OCI-LY3 (cell line): ENCODE measurements at regions not wholly inside any gene's neighbourhood (a gene's known extent, or its start where the extent isn't known, plus 50 kb on each side); places are given as distances from the start of the nearest gene placed in this dataset.

Experiments used
- H2AFZ ChIP-seq: fragments of 200-600, 300-600 bp; shearing (Covaris generic); 2 replicates; pipeline ENCODE4 v1.6.0; 2014; ENCODE audit warnings: antibody characterized with exemption, low read depth, low read length
- H3K27ac ChIP-seq: fragments of 200-600, 300-600 bp; sonication (generic); 2 replicates; pipeline ENCODE4 v1.5.1; 2014; ENCODE audit warnings: mild to moderate bottlenecking, low read length, moderate library complexity, mixed read lengths
- H3K27me3 ChIP-seq: fragments of 200-600, 300-600 bp; sonication (generic); 2 replicates; pipeline ENCODE4 v1.6.1; 2014; ENCODE audit warnings: low read depth, low read length, mixed read lengths
- H3K36me3 ChIP-seq: fragments of 200-600, 300-600 bp; sonication (generic); replicated peaks from 2 replicates; pipeline ENCODE3; 2014; ENCODE audit warnings: low read depth, low read length, mixed read lengths
- H3K4me1 ChIP-seq: fragments of 300-600, 200-600 bp; sonication (generic); 2 replicates; pipeline ENCODE4 v1.6.1; 2014; ENCODE audit warnings: low read length, mixed read lengths
- H3K4me2 ChIP-seq: fragments of 200-600, 300-600 bp; sonication (generic); 2 replicates; pipeline ENCODE4 v1.6.1; 2014; ENCODE audit warnings: low read length, mixed read lengths
- H3K4me3 ChIP-seq: fragments of 300-600, 200-600 bp; sonication (generic); 2 replicates; pipeline ENCODE4 v1.5.1; 2014; ENCODE audit warnings: antibody characterized with exemption, mild to moderate bottlenecking, low read length, moderate library complexity
- H3K79me2 ChIP-seq: fragments of 300-600, 200-600 bp; shearing (Covaris generic); 2 replicates; pipeline ENCODE4 v1.6.1; 2014; ENCODE audit warnings: mild to moderate bottlenecking, low read length, mixed read lengths
- H3K9ac ChIP-seq: fragments of 300-600, 200-600 bp; shearing (Covaris generic); 2 replicates; pipeline ENCODE4 v1.6.0; 2014; ENCODE audit warnings: mild to moderate bottlenecking, low read length, moderate library complexity
- H3K9me3 ChIP-seq: fragments of 200-600, 300-600 bp; shearing (Covaris generic); 2 replicates; pipeline ENCODE4 v1.6.1; 2014; ENCODE audit warnings: low read length, mixed read lengths; ENCODE audit not compliant: insufficient read depth
- H4K20me1 ChIP-seq: fragments of 200-600, 300-600 bp; sonication (generic); 2 replicates; pipeline ENCODE4 v1.6.1; 2016; ENCODE audit warnings: low read length, mixed read lengths; ENCODE audit not compliant: insufficient read depth
- EZH2phosphoT487 ChIP-seq: fragments of 200-600 bp; shearing (Covaris generic); IDR thresholded peaks from 2 replicates; pipeline ENCODE4 v1.6.1; 2018; ENCODE audit warnings: antibody characterized with exemption, mixed run types, low read depth
- TF ChIP-seq, protein P1 (sequence below): fragments of 200-600, 300-600 bp; sonication (generic); IDR thresholded peaks from 2 replicates; pipeline ENCODE4 v1.5.1; 2014; ENCODE audit warnings: antibody characterized with exemption, low read length, low read depth

DNA sequence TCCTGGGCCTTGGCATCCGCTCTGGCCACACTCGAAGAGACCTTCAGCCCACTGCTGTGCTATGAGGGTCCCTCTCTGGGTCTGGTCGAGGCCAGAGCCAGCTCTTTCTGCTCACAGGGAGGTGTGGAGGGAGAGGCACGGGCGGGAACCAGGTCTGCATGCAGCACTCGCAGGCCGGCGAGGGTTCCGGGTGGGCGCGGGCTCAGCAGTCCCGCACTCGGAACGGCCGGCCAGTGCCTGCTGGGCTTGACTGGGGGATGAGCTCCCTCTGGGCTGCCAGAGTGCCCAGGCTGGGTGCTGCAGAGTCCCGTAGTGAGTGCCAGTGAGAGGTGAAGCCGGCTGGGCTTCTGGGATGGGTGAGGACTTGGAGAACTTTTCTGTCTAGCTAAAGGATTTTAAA is 882.7 kb downstream of the XPNPEP1 start:
- Histone ChIP-seq H3K9me3 (no peaks in the 10 kb centered on the region), H4K20me1 (no peaks in the 10 kb centered on the region), H2AFZ (no peak overlapping the region), H3K9ac (no peak overlapping the region), H3K79me2 (no peaks in the 10 kb centered on the region), H3K27ac (no peak overlapping the region), H3K4me1 (no peaks in the 10 kb centered on the region), H3K4me3 (no peak overlapping the region), H3K36me3 (no peaks in the 10 kb centered on the region), H3K27me3 (no peaks in the 10 kb centered on the region), H3K4me2 (no peak overlapping the region)
- TF ChIP-seq EZH2phosphoT487 = no peak
- TF ChIP-seq, protein P1, sequence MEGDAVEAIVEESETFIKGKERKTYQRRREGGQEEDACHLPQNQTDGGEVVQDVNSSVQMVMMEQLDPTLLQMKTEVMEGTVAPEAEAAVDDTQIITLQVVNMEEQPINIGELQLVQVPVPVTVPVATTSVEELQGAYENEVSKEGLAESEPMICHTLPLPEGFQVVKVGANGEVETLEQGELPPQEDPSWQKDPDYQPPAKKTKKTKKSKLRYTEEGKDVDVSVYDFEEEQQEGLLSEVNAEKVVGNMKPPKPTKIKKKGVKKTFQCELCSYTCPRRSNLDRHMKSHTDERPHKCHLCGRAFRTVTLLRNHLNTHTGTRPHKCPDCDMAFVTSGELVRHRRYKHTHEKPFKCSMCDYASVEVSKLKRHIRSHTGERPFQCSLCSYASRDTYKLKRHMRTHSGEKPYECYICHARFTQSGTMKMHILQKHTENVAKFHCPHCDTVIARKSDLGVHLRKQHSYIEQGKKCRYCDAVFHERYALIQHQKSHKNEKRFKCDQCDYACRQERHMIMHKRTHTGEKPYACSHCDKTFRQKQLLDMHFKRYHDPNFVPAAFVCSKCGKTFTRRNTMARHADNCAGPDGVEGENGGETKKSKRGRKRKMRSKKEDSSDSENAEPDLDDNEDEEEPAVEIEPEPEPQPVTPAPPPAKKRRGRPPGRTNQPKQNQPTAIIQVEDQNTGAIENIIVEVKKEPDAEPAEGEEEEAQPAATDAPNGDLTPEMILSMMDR = no peak

DNA sequence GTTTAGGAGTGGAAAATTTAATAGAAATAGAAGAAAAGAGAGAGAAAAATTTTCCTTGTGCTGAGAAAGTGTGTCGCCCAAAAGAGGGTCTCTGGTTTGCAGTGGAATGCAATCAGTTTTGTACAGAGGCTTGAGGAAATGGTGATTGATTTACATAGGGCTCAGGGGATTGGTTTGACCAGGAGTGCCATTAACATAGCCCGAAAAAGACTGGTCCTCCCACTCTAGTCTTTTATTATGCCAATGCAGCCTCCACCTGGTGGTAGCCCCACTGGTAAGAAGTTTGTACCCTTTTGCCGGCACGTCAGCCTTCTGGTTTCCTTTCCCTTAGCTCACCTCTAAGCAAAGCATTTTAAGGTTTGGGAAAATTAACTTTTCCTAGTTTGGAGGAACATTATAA is 885.3 kb downstream of the XPNPEP1 start:
- TF ChIP-seq EZH2phosphoT487 = no peak
- TF ChIP-seq, protein P1 = no peak
- no peak overlapping the region for H3K9ac ChIP-seq
- H3K27ac ChIP-seq = no peak overlapping the region
- H2AFZ ChIP-seq = no peak overlapping the region
- H3K4me1 ChIP-seq = no peaks in the 10 kb centered on the region
- H3K9me3 ChIP-seq = no peaks in the 10 kb centered on the region
- no peak overlapping the region for H3K4me3 ChIP-seq
- H3K27me3 ChIP-seq = no peaks in the 10 kb centered on the region
- no peak overlapping the region for H3K4me2 ChIP-seq
- H3K36me3 ChIP-seq = no peaks in the 10 kb centered on the region
- no peaks in the 10 kb centered on the region for H4K20me1 ChIP-seq
- no peaks in the 10 kb centered on the region for H3K79me2 ChIP-seq

DNA sequence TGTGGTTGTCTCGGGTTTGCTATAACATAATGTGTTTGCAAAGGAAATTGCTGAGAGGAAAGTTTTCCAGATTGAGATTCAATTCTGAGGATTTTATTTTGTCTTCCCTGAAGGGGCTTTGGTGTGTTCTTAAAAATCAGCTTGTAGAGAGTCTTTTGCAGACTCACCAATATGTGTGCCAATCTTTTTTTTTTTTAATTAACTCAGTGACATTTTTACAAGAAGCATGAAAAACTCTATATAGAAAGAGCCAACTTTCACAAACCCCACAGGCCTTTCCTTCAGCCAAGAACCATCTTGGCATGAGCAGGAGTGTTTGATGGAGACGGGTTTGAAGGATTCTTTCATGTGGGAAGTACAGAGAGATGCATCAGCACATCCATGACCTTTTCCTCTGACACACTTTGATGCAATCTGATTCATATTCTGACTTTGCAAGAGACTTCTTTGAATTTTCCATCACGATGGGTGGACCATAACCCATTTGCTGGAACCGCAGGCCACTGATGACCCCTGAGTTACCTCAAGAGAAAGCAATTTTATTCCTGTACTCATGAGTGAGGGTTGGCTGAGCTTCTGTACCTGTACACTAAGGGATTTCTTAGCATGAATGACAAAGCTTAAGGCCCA is 892.6 kb downstream of the XPNPEP1 start:
- Histone ChIP-seq H3K9me3 (no peaks in the 10 kb centered on the region), H3K27ac (no peak overlapping the region), H3K9ac (no peak overlapping the region), H4K20me1 (no peaks in the 10 kb centered on the region), H3K79me2 (no peaks in the 10 kb centered on the region), H3K27me3 (no peaks in the 10 kb centered on the region), H3K4me3 (no peak overlapping the region), H2AFZ (no peak overlapping the region), H3K4me1 (no peaks in the 10 kb centered on the region), H3K4me2 (no peak overlapping the region), H3K36me3 (no peaks in the 10 kb centered on the region)
- TF ChIP-seq, protein P1 = no peak
- TF ChIP-seq EZH2phosphoT487 = no peak

GRCh38 chr10:109029870-109030269 is 893.4 kb downstream of the XPNPEP1 start:
- Histone ChIP-seq H2AFZ (no peak overlapping the region), H3K27me3 (no peaks in the 10 kb centered on the region), H4K20me1 (no peaks in the 10 kb centered on the region), H3K4me1 (peaks cover 7% of the 10 kb centered on the region), H3K36me3 (no peaks in the 10 kb centered on the region), H3K9me3 (no peaks in the 10 kb centered on the region), H3K4me2 (no peak overlapping the region), H3K27ac (no peak overlapping the region), H3K79me2 (no peaks in the 10 kb centered on the region), H3K4me3 (no peak overlapping the region), H3K9ac (no peak overlapping the region)
- TF ChIP-seq, protein P1 = no peak
- no peak for TF ChIP-seq EZH2phosphoT487
